GM12878 (cell line): ENCODE measurements at regions not wholly inside any gene's neighbourhood (a gene's known extent, or its start where the extent isn't known, plus 50 kb on each side); places are given as distances from the start of the nearest gene placed in this dataset.

Experiments used
- ATAC-seq: fragments of 200-7000 bp; cut with Tn5 transposase; 3 replicates; pipeline ENCODE4 v1.9.1; 2020; ENCODE audit warnings: mild to moderate bottlenecking, moderate library complexity
- BruUV-seq: library from RNA; stranded (reverse); fragments of 400-500 nt; replicated peaks from 2 replicates; lab custom pipeline; 2021; lab: Mats Ljungman, UMichigan
- CTCF ChIA-PET: fragments of 300-600 bp; sonication (Branson Sonifier 250); formaldehyde crosslinking; extraction: SDS; loops from one replicate; lab custom pipeline; 2021; ENCODE audit warnings: inconsistent platforms; lab: Yijun Ruan, JAX
- POLR2A ChIA-PET: fragments of 350-600 bp; formaldehyde crosslinking; extraction: SDS; loops from one replicate; lab custom pipeline; 2021; ENCODE audit warnings: inconsistent platforms; lab: Charles Lee
- RAD21 ChIA-PET: fragments of 300-600 bp; sonication (Branson Sonifier 250); formaldehyde crosslinking; loops from one replicate; lab custom pipeline; 2023; ENCODE audit warnings: antibody characterized with exemption; ENCODE audit not compliant: unreplicated experiment; lab: Charles Lee
- SMC1A ChIA-PET: fragments of 300-600 bp; sonication (Branson Sonifier 250); formaldehyde crosslinking; loops from one replicate; lab custom pipeline; 2023; ENCODE audit not compliant: unreplicated experiment, uncharacterized antibody; lab: Charles Lee
- DNase-seq: peaks from one replicate; pipeline ENCODE4 v3.0.0-alpha.2; 2011; ENCODE audit warnings: low read depth, low spot score
- FAIRE-seq: peaks from 3 replicates; lab custom pipeline; 2011; peaks lifted over from hg19 to GRCh38; lab: Jason Lieb, UNC
- H2AFZ ChIP-seq: 2 replicates; pipeline ENCODE4 v1.6.0; 2011; ENCODE audit warnings: low read depth, low read length, control low read depth; ENCODE audit not compliant: control insufficient read depth
- H3K27ac ChIP-seq: 2 replicates; pipeline ENCODE4 v1.5.1; 2011; ENCODE audit warnings: control low read depth; ENCODE audit not compliant: control insufficient read depth, insufficient read depth
- H3K27me3 ChIP-seq, 2 experiments: replicated peaks in 1 of 2; 2 replicates each; pipeline versions ENCODE4 v1.6.0 to v1.6.1; 2011; ENCODE audit warnings: low read length in 1 of 2; ENCODE audit not compliant: control insufficient read depth in 2 of 2, insufficient read depth in 2 of 2
- H3K36me3 ChIP-seq, 2 experiments: 2 replicates each; pipeline ENCODE4 v1.5.1; 2011; ENCODE audit warnings: low read length in 1 of 2; ENCODE audit not compliant: control insufficient read depth in 2 of 2, insufficient read depth in 2 of 2
- H3K4me1 ChIP-seq: 2 replicates; pipeline ENCODE4 v1.6.1; 2011; ENCODE audit warnings: mild to moderate bottlenecking, low read length, moderate library complexity, mixed read lengths; ENCODE audit not compliant: control insufficient read depth, insufficient read depth
- H3K4me2 ChIP-seq: 2 replicates; pipeline ENCODE4 v1.6.0; 2011; ENCODE audit warnings: control low read depth; ENCODE audit not compliant: control insufficient read depth, insufficient read depth
- H3K4me3 ChIP-seq: fragments of 200-600 bp; sonication (generic); 2 replicates; pipeline ENCODE4 v1.5.1; 2016
- H3K79me2 ChIP-seq: 2 replicates; pipeline ENCODE4 v1.6.0; 2011; ENCODE audit warnings: low read length; ENCODE audit not compliant: control insufficient read depth, insufficient read depth
- H3K9ac ChIP-seq: 2 replicates; pipeline ENCODE4 v1.8.0; 2011; ENCODE audit warnings: low read length, control low read depth, mixed read lengths; ENCODE audit not compliant: control insufficient read depth, insufficient read depth
- H3K9me3 ChIP-seq: replicated peaks from 3 replicates; pipeline ENCODE4 v1.5.1; 2011; ENCODE audit warnings: mild to moderate bottlenecking, low read length; ENCODE audit not compliant: control insufficient read depth, insufficient read depth
- H4K20me1 ChIP-seq: 2 replicates; pipeline ENCODE4 v1.6.0; 2011; ENCODE audit not compliant: control insufficient read depth, insufficient read depth
- E4F1 ChIP-seq: fragments of 450-650 bp; IDR thresholded peaks from 2 replicates; pipeline ENCODE4 v1.6.1; 2018; ENCODE audit warnings: borderline replicate concordance, mild to moderate bottlenecking; ENCODE audit not compliant: partially characterized antibody
- WGBS: methylation state at CpG from one replicate; pipeline ENCODE4 v1.1.6; 2016; ENCODE audit warnings: low lambda C conversion rate; ENCODE audit not compliant: insufficient replicate concordance, insufficient coverage; ENCODE audit errors: missing lambda C conversion rate; 5-methylcytosine and 5-hydroxymethylcytosine counted together
- in situ Hi-C: fragments of 300-500 bp; cut with MboI; formaldehyde crosslinking; loops from 9 replicates; pipeline ENCODE4 v1.14.3; 2018; ENCODE audit warnings: mixed read lengths
- intact Hi-C: fragments of 100-400 bp; cut with micrococcal nuclease; formaldehyde crosslinking; loops from one replicate; pipeline ENCODE4 v1.14.2; 2022; ENCODE audit not compliant: unreplicated experiment

GRCh38 chr3:188951734-188952133 is 220.0 kb upstream of the TPRG1 start:
- CTCF ChIA-PET: interaction anchor here (1.1 to 13.8 kb wide), 3 partner anchors 8 to 1215 kb away, joined by 3 to 437 read pairs (median 64); no protein-coding TSS in a partner anchor
- Histone ChIP-seq H3K79me2 (no peaks in the 10 kb centered on the region), H3K9ac (no peak overlapping the region), H3K27ac (no peak overlapping the region), H3K4me2 (no peak overlapping the region), H3K9me3 (no peaks in the 10 kb centered on the region), H4K20me1 (no peaks in the 10 kb centered on the region), H3K4me3 (no peak overlapping the region), H3K27me3 (peaks cover 0 to 5% of the 10 kb centered on the region in 2 experiments; a peak in 2 of 4 replicates), H3K4me1 (no peaks in the 10 kb centered on the region), H3K36me3 (no peaks in the 10 kb centered on the region), H2AFZ (no peak overlapping the region)
- RAD21 ChIA-PET: interaction anchor here (5.6 kb wide), 1 partner anchor 1214 kb away, joined by 130 read pairs; no protein-coding TSS in a partner anchor
- ATAC-seq: no peak
- intact Hi-C loops (loop anchor here (10.0 kb wide), 2 partner anchors 193 to 887 kb away; no protein-coding TSS in a partner anchor), in situ Hi-C loops (loop anchor here (5.0 kb wide), 1 partner anchor 1209 kb away; no protein-coding TSS in a partner anchor)
- DNase-seq: no peak
- FAIRE-seq: no peak
- SMC1A ChIA-PET: interaction anchor here (0.8 to 7.2 kb wide), 2 partner anchors 1209 to 1212 kb away, joined by 3 to 118 read pairs; no protein-coding TSS in a partner anchor
- POLR2A ChIA-PET: interaction anchor here (1.2 kb wide), 1 partner anchor 1211 kb away, joined by 3 read pairs; no protein-coding TSS in a partner anchor
- 49% methylated on average over 8 of the region's 8 CpGs for WGBS
- no peak for TF ChIP-seq E4F1
- BruUV-seq: no TSS peak
